ENCODE measurements at regions not wholly inside any gene's neighbourhood (a gene's known extent, or its start where the extent isn't known, plus 50 kb on each side); places are given as distances from the start of the nearest gene placed in this dataset.

DNA sequence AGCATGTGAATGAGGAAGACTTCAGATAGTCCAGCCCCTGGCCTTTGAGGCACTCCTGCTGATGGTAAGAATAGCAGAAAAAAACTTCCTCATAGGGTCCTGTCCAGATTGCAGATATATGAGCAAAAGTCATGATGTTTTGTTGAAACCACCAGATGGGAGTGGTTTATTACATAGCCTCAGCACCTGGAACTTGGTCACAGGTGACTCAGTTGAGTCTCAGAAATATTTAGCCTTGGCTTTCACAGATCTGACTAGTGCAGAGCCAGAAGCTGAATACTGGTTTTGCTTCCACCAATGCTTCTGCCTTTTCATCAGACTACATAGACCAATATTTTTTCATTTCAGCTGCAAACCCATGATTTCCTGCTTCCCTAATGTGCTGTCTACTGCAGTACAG, 994.9 kb upstream of the SLIT2 start:
- no peak overlapping the region for H3K4me3 ChIP-seq (replicated peaks; ENCODE audit: insufficient read depth, low read length)
- DNase-seq (ENCODE audit: low read depth in 1 of 2, low spot score in 1 of 2): no peak
- no peak overlapping the region for H3K27ac ChIP-seq (replicated peaks)
- TF ChIP-seq, protein P1, sequence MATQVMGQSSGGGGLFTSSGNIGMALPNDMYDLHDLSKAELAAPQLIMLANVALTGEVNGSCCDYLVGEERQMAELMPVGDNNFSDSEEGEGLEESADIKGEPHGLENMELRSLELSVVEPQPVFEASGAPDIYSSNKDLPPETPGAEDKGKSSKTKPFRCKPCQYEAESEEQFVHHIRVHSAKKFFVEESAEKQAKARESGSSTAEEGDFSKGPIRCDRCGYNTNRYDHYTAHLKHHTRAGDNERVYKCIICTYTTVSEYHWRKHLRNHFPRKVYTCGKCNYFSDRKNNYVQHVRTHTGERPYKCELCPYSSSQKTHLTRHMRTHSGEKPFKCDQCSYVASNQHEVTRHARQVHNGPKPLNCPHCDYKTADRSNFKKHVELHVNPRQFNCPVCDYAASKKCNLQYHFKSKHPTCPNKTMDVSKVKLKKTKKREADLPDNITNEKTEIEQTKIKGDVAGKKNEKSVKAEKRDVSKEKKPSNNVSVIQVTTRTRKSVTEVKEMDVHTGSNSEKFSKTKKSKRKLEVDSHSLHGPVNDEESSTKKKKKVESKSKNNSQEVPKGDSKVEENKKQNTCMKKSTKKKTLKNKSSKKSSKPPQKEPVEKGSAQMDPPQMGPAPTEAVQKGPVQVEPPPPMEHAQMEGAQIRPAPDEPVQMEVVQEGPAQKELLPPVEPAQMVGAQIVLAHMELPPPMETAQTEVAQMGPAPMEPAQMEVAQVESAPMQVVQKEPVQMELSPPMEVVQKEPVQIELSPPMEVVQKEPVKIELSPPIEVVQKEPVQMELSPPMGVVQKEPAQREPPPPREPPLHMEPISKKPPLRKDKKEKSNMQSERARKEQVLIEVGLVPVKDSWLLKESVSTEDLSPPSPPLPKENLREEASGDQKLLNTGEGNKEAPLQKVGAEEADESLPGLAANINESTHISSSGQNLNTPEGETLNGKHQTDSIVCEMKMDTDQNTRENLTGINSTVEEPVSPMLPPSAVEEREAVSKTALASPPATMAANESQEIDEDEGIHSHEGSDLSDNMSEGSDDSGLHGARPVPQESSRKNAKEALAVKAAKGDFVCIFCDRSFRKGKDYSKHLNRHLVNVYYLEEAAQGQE (IDR thresholded peaks at IDR 0.05; ENCODE audit: insufficient replicate concordance, low read depth): no peak
- TF ChIP-seq GABPA (IDR thresholded peaks at IDR 0.05; ENCODE audit: low read depth) (no peak), SPI1 (IDR thresholded peaks at IDR 0.05; ENCODE audit: borderline replicate concordance, low read depth) (no peak), POLR2AphosphoS5 (IDR thresholded peaks at IDR 0.05; ENCODE audit: low read depth) (no peak)
- TF ChIP-seq, protein P2, sequence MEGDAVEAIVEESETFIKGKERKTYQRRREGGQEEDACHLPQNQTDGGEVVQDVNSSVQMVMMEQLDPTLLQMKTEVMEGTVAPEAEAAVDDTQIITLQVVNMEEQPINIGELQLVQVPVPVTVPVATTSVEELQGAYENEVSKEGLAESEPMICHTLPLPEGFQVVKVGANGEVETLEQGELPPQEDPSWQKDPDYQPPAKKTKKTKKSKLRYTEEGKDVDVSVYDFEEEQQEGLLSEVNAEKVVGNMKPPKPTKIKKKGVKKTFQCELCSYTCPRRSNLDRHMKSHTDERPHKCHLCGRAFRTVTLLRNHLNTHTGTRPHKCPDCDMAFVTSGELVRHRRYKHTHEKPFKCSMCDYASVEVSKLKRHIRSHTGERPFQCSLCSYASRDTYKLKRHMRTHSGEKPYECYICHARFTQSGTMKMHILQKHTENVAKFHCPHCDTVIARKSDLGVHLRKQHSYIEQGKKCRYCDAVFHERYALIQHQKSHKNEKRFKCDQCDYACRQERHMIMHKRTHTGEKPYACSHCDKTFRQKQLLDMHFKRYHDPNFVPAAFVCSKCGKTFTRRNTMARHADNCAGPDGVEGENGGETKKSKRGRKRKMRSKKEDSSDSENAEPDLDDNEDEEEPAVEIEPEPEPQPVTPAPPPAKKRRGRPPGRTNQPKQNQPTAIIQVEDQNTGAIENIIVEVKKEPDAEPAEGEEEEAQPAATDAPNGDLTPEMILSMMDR (IDR thresholded peaks at IDR 0.05; ENCODE audit: insufficient read depth, low read length): no peak
- H3K27me3 ChIP-seq (ENCODE audit: insufficient read depth, poor library complexity, severe bottlenecking): no peaks in the 10 kb centered on the region

DNA sequence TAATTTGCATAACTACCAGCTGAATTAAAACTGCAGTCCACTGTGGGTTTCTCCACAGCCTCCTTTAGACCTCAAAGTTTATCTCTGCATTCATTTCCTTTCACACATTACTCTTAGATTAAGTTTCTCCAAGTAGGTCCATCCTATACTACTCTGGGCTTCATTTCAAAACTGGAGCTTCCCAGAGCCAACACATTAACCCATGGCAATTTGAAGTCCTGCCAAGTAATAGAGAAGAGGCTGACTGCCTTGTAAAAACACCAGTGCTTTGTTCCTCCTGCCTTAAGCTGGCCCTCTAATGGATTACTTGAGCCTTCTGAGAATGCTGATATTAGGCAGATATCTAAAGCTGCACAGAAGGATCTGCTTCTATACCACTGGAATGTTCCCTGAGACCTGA, 997.2 kb upstream of the SLIT2 start:
- no peak for DNase-seq (ENCODE audit: low read depth in 1 of 2, low spot score in 1 of 2)
- Histone ChIP-seq H3K27me3 (ENCODE audit: insufficient read depth, poor library complexity, severe bottlenecking) (no peaks in the 10 kb centered on the region), H3K27ac (replicated peaks) (no peak overlapping the region), H3K4me3 (replicated peaks; ENCODE audit: insufficient read depth, low read length) (no peak overlapping the region)
- TF ChIP-seq, protein P1 (IDR thresholded peaks at IDR 0.05; ENCODE audit: insufficient replicate concordance, low read depth): no peak
- TF ChIP-seq, protein P2 (IDR thresholded peaks at IDR 0.05; ENCODE audit: insufficient read depth, low read length): no peak
- TF ChIP-seq POLR2AphosphoS5 (IDR thresholded peaks at IDR 0.05; ENCODE audit: low read depth): no peak
- TF ChIP-seq GABPA (IDR thresholded peaks at IDR 0.05; ENCODE audit: low read depth): no peak
- TF ChIP-seq SPI1 (IDR thresholded peaks at IDR 0.05; ENCODE audit: borderline replicate concordance, low read depth): no peak

DNA sequence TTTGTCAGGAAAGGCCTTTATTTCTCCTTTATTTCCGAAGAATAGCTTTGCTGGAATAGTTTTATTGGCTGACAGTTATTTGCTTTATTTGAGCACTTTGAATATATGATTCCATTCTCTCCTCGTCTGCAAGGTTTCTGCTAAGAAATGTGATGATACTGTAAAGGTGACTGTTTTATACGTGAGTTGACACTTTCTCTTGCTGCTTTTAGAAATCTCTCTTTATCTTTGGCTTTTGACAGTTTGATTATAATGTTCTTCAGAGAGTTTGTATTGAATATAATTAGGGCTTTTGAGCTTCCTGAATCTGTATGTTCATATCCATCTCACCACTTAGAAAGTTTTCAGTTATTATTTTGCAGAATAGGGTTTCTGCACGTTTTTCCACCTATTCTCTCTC, 1003.7 kb upstream of the SLIT2 start:
- no peak overlapping the region for H3K27ac ChIP-seq (replicated peaks)
- DNase-seq (ENCODE audit: low read depth in 1 of 2, low spot score in 1 of 2): no peak
- H3K27me3 ChIP-seq (ENCODE audit: insufficient read depth, poor library complexity, severe bottlenecking): no peaks in the 10 kb centered on the region
- H3K4me3 ChIP-seq (replicated peaks; ENCODE audit: insufficient read depth, low read length): no peak overlapping the region
- TF ChIP-seq, protein P1 (IDR thresholded peaks at IDR 0.05; ENCODE audit: insufficient replicate concordance, low read depth): no peak
- no peak for TF ChIP-seq POLR2AphosphoS5 (IDR thresholded peaks at IDR 0.05; ENCODE audit: low read depth)

DNA sequence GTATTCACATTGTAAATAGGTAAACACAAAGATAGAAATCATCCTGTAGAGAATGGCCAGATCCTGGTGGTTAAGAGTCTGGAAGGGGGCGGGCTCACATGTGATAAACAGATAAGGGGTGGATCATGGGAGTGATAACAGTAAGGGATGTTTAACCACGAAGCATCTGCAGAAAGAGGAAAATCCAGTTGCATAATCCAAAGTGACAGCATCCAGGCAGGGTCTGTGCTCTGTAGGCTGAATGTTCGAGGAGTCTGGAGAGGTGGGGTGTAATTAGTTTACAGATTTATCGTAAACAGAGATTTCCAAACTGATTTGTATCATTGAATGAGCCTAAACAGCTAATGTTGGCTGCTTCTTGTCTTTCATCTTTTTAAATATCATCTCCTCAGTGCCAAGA, 1009.8 kb upstream of the SLIT2 start:
- Histone ChIP-seq H3K4me3 (replicated peaks; ENCODE audit: insufficient read depth, low read length) (no peak overlapping the region), H3K27ac (replicated peaks) (no peak overlapping the region), H3K27me3 (ENCODE audit: insufficient read depth, poor library complexity, severe bottlenecking) (no peaks in the 10 kb centered on the region)
- TF ChIP-seq POLR2AphosphoS5 (IDR thresholded peaks at IDR 0.05; ENCODE audit: low read depth): no peak
- no peak for TF ChIP-seq SPI1 (IDR thresholded peaks at IDR 0.05; ENCODE audit: borderline replicate concordance, low read depth)
- TF ChIP-seq, protein P1 (IDR thresholded peaks at IDR 0.05; ENCODE audit: insufficient replicate concordance, low read depth): no peak
- TF ChIP-seq, protein P2 (IDR thresholded peaks at IDR 0.05; ENCODE audit: insufficient read depth, low read length): no peak
- TF ChIP-seq GABPA (IDR thresholded peaks at IDR 0.05; ENCODE audit: low read depth): no peak
- no peak for DNase-seq (ENCODE audit: low read depth in 1 of 2, low spot score in 1 of 2)

All from HL-60 (cell line).